Suprapubic skin (tissue), 4 donors: ENCODE measurements at regions not wholly inside any gene's neighbourhood (a gene's known extent, or its start where the extent isn't known, plus 50 kb on each side); places are given as distances from the start of the nearest gene placed in this dataset.

Source experiments
- CTCF ChIP-seq, 2 donors: fragments of 200-600 bp in 1 of 2; fragments of 450-650 bp in 1 of 2; sonication (generic) in 1 of 2; IDR thresholded peaks; one replicate each; pipeline ENCODE4 v1.5.1; 2016 to 2019; ENCODE audit warnings: antibody characterized with exemption in 2 of 2, mild to moderate bottlenecking in 1 of 2, moderate library complexity in 1 of 2
- POLR2A ChIP-seq, 2 donors: fragments of 450-650 bp; IDR thresholded peaks; one replicate each; pipeline ENCODE4 v1.6.1; 2017; ENCODE audit warnings: antibody characterized with exemption in 2 of 2, mild to moderate bottlenecking in 2 of 2, moderate library complexity in 2 of 2
- POLR2AphosphoS5 ChIP-seq, 3 donors: sonication (generic); formaldehyde crosslinking; IDR thresholded peaks; one replicate each; pipeline ENCODE4 v1.6.1; 2017; ENCODE audit warnings: antibody characterized with exemption in 3 of 3

- TF ChIP-seq CTCF (IDR thresholded peaks at IDR 0.05) (no peak), POLR2A (IDR thresholded peaks at IDR 0.05) (no peak), POLR2AphosphoS5 (IDR thresholded peaks at IDR 0.05) (no peak)
Observed at GRCh38 chr14:86543521-86543920, 1013.6 kb downstream of the FLRT2 start.
